Activated CD4-positive, alpha-beta T cell treated with anti-CD3 and anti-CD28 coated beads, Interleukin-2, amount 50 U/mL, for 1 hour (primary cell): ENCODE measurements at regions not wholly inside any gene's neighbourhood (a gene's known extent, or its start where the extent isn't known, plus 50 kb on each side); places are given as distances from the start of the nearest gene placed in this dataset.

Source experiments
- DNase-seq: peaks from one replicate; pipeline ENCODE4 v3.0.0-alpha.2; 2020

GRCh38 chr10:78630944-78631838, 437.6 kb upstream of the ZMIZ1 start:
- DNase-seq = no peak

- no peak for DNase-seq
Observed at GRCh38 chr10:78634389-78634815, 434.4 kb upstream of the ZMIZ1 start.

GRCh38 chr10:78634835-78635234, 433.9 kb upstream of the ZMIZ1 start:
- DNase-seq = no peak

GRCh38 chr10:78639629-78640028, 429.1 kb upstream of the ZMIZ1 start:
- no peak for DNase-seq

- no peak for DNase-seq
Observed at GRCh38 chr10:78640796-78641636, 427.8 kb upstream of the ZMIZ1 start.

- no peak for DNase-seq
Observed at GRCh38 chr10:78641693-78642092, 427.1 kb upstream of the ZMIZ1 start.

- DNase-seq = no peak
Observed at GRCh38 chr10:78642269-78642816, 426.4 kb upstream of the ZMIZ1 start.

GRCh38 chr10:78643513-78643912, 425.3 kb upstream of the ZMIZ1 start:
- DNase-seq = no peak

- DNase-seq = no peak
Observed at GRCh38 chr10:78644550-78644949, 424.2 kb upstream of the ZMIZ1 start.

- no peak for DNase-seq
Observed at GRCh38 chr10:78645169-78645686, 423.5 kb upstream of the ZMIZ1 start.

- DNase-seq = no peak
Observed at GRCh38 chr10:78645975-78646374, 422.8 kb upstream of the ZMIZ1 start.

GRCh38 chr10:78648256-78648860, 420.4 kb upstream of the ZMIZ1 start:
- no peak for DNase-seq

GRCh38 chr10:78649429-78649828, 419.3 kb upstream of the ZMIZ1 start:
- no peak for DNase-seq

GRCh38 chr10:78650122-78650521, 418.6 kb upstream of the ZMIZ1 start:
- DNase-seq = no peak

- no peak for DNase-seq
Observed at GRCh38 chr10:78651287-78651686, 417.5 kb upstream of the ZMIZ1 start.

GRCh38 chr10:78653555-78653954, 415.2 kb upstream of the ZMIZ1 start:
- no peak for DNase-seq

- DNase-seq = no peak
Observed at GRCh38 chr10:78654047-78654590, 414.6 kb upstream of the ZMIZ1 start.

GRCh38 chr10:78655979-78656378, 412.8 kb upstream of the ZMIZ1 start:
- no peak for DNase-seq

- no peak for DNase-seq
Observed at GRCh38 chr10:78656417-78657162, 412.2 kb upstream of the ZMIZ1 start.

GRCh38 chr10:78657163-78657861, 411.5 kb upstream of the ZMIZ1 start:
- DNase-seq = peak; percentile 59

- no peak for DNase-seq
Observed at GRCh38 chr10:78657862-78658165, 411.0 kb upstream of the ZMIZ1 start.
